Endothelial cell (in vitro differentiated cells): ENCODE measurements at regions not wholly inside any gene's neighbourhood (a gene's known extent, or its start where the extent isn't known, plus 50 kb on each side); places are given as distances from the start of the nearest gene placed in this dataset.

ENCODE experiments used
- DNase-seq: peaks from one replicate; pipeline ENCODE4 v3.0.0; 2021; ENCODE audit warnings: low spot score
- H3K27ac Mint-ChIP-seq: one replicate; pipeline ENCODE4 v1.8.0; 2021; ENCODE audit warnings: mixed read lengths, inconsistent platforms; ENCODE audit not compliant: unreplicated experiment
- H3K27me3 Mint-ChIP-seq: one replicate; pipeline ENCODE4 v1.8.0; 2021; ENCODE audit warnings: mild to moderate bottlenecking, moderate library complexity, mixed read lengths, inconsistent platforms; ENCODE audit not compliant: unreplicated experiment
- H3K36me3 Mint-ChIP-seq: one replicate; pipeline ENCODE4 v1.8.0; 2021; ENCODE audit warnings: mild to moderate bottlenecking, low read depth, mixed read lengths, inconsistent platforms; ENCODE audit not compliant: unreplicated experiment
- H3K4me1 Mint-ChIP-seq: one replicate; pipeline ENCODE4 v1.8.0; 2021; ENCODE audit warnings: mild to moderate bottlenecking, mixed read lengths, inconsistent platforms; ENCODE audit not compliant: unreplicated experiment
- H3K4me3 Mint-ChIP-seq: one replicate; pipeline ENCODE4 v1.8.0; 2021; ENCODE audit warnings: mild to moderate bottlenecking, mixed read lengths, inconsistent platforms; ENCODE audit not compliant: unreplicated experiment
- H3K9me3 Mint-ChIP-seq: one replicate; pipeline ENCODE4 v1.8.0; 2021; ENCODE audit warnings: mixed read lengths, inconsistent platforms; ENCODE audit not compliant: unreplicated experiment
- CTCF ChIP-seq: fragments of 200-600 bp; sonication (generic); IDR thresholded peaks from one replicate; pipeline ENCODE4 v1.5.0; 2021; ENCODE audit warnings: antibody characterized with exemption; ENCODE audit not compliant: unreplicated experiment

- TF ChIP-seq CTCF, result no peak
- Mint-ChIP-seq H3K9me3 (no peaks in the 10 kb centered on the region), H3K4me1 (no peaks in the 10 kb centered on the region), H3K27me3 (no peaks in the 10 kb centered on the region), H3K4me3 (no peak overlapping the region), H3K36me3 (no peaks in the 10 kb centered on the region), H3K27ac (no peak overlapping the region)
- no peak for DNase-seq
Observed at GRCh38 chr4:130485371-130485770, 1389.4 kb downstream of the C4orf33 start.

- H3K9me3 Mint-ChIP-seq, result peaks cover under 1% of the 10 kb centered on the region
- no peaks in the 10 kb centered on the region for H3K36me3 Mint-ChIP-seq
- H3K4me1 Mint-ChIP-seq, result no peaks in the 10 kb centered on the region
- H3K27me3 Mint-ChIP-seq, result no peaks in the 10 kb centered on the region
- TF ChIP-seq CTCF, result no peak
- H3K4me3 Mint-ChIP-seq, result no peak overlapping the region
- DNase-seq, result no peak
- no peak overlapping the region for H3K27ac Mint-ChIP-seq
Observed at GRCh38 chr4:130486186-130486585, 1390.2 kb downstream of the C4orf33 start.

- Mint-ChIP-seq H3K9me3 (peaks cover 7% of the 10 kb centered on the region), H3K27ac (no peak overlapping the region), H3K4me1 (no peaks in the 10 kb centered on the region), H3K27me3 (no peaks in the 10 kb centered on the region), H3K4me3 (no peak overlapping the region), H3K36me3 (peaks cover 6% of the 10 kb centered on the region)
- no peak for TF ChIP-seq CTCF
- no peak for DNase-seq
Observed at GRCh38 chr4:130486841-130487240, 1390.9 kb downstream of the C4orf33 start.

- DNase-seq, result no peak
- Mint-ChIP-seq H3K27ac (no peak overlapping the region), H3K9me3 (no peaks in the 10 kb centered on the region), H3K4me3 (no peak overlapping the region), H3K4me1 (no peaks in the 10 kb centered on the region), H3K36me3 (no peaks in the 10 kb centered on the region), H3K27me3 (no peaks in the 10 kb centered on the region)
- TF ChIP-seq CTCF, result no peak
Observed at GRCh38 chr4:130510661-130511060, 1414.7 kb downstream of the C4orf33 start.

- no peak for TF ChIP-seq CTCF
- H3K36me3 Mint-ChIP-seq, result no peaks in the 10 kb centered on the region
- no peaks in the 10 kb centered on the region for H3K4me1 Mint-ChIP-seq
- H3K4me3 Mint-ChIP-seq, result no peak overlapping the region
- no peaks in the 10 kb centered on the region for H3K27me3 Mint-ChIP-seq
- no peak overlapping the region for H3K27ac Mint-ChIP-seq
- no peak for DNase-seq
- no peaks in the 10 kb centered on the region for H3K9me3 Mint-ChIP-seq
Observed at GRCh38 chr4:130511776-130512175, 1415.8 kb downstream of the C4orf33 start.
